GM12878 (cell line): ENCODE measurements at regions not wholly inside any gene's neighbourhood (a gene's known extent, or its start where the extent isn't known, plus 50 kb on each side); places are given as distances from the start of the nearest gene placed in this dataset.

ENCODE experiments used
- ATAC-seq: fragments of 200-7000 bp; cut with Tn5 transposase; 3 replicates; pipeline ENCODE4 v1.9.1; 2020; ENCODE audit warnings: mild to moderate bottlenecking, moderate library complexity
- BruUV-seq: library from RNA; stranded (reverse); fragments of 400-500 nt; replicated peaks from 2 replicates; lab custom pipeline; 2021; lab: Mats Ljungman, UMichigan
- CTCF ChIA-PET: fragments of 300-600 bp; sonication (Branson Sonifier 250); formaldehyde crosslinking; extraction: SDS; loops from one replicate; lab custom pipeline; 2021; ENCODE audit warnings: inconsistent platforms; lab: Yijun Ruan, JAX
- POLR2A ChIA-PET: fragments of 350-600 bp; formaldehyde crosslinking; extraction: SDS; loops from one replicate; lab custom pipeline; 2021; ENCODE audit warnings: inconsistent platforms; lab: Charles Lee
- RAD21 ChIA-PET: fragments of 300-600 bp; sonication (Branson Sonifier 250); formaldehyde crosslinking; loops from one replicate; lab custom pipeline; 2023; ENCODE audit warnings: antibody characterized with exemption; ENCODE audit not compliant: unreplicated experiment; lab: Charles Lee
- SMC1A ChIA-PET: fragments of 300-600 bp; sonication (Branson Sonifier 250); formaldehyde crosslinking; loops from one replicate; lab custom pipeline; 2023; ENCODE audit not compliant: unreplicated experiment, uncharacterized antibody; lab: Charles Lee
- DNase-seq: peaks from one replicate; pipeline ENCODE4 v3.0.0-alpha.2; 2011; ENCODE audit warnings: low read depth, low spot score
- FAIRE-seq: peaks from 3 replicates; lab custom pipeline; 2011; peaks lifted over from hg19 to GRCh38; lab: Jason Lieb, UNC
- H2AFZ ChIP-seq: 2 replicates; pipeline ENCODE4 v1.6.0; 2011; ENCODE audit warnings: low read depth, low read length, control low read depth; ENCODE audit not compliant: control insufficient read depth
- H3K27ac ChIP-seq: 2 replicates; pipeline ENCODE4 v1.5.1; 2011; ENCODE audit warnings: control low read depth; ENCODE audit not compliant: control insufficient read depth, insufficient read depth
- H3K27me3 ChIP-seq, 2 experiments: replicated peaks in 1 of 2; 2 replicates each; pipeline versions ENCODE4 v1.6.0 to v1.6.1; 2011; ENCODE audit warnings: low read length in 1 of 2; ENCODE audit not compliant: control insufficient read depth in 2 of 2, insufficient read depth in 2 of 2
- H3K36me3 ChIP-seq, 2 experiments: 2 replicates each; pipeline ENCODE4 v1.5.1; 2011; ENCODE audit warnings: low read length in 1 of 2; ENCODE audit not compliant: control insufficient read depth in 2 of 2, insufficient read depth in 2 of 2
- H3K4me1 ChIP-seq: 2 replicates; pipeline ENCODE4 v1.6.1; 2011; ENCODE audit warnings: mild to moderate bottlenecking, low read length, moderate library complexity, mixed read lengths; ENCODE audit not compliant: control insufficient read depth, insufficient read depth
- H3K4me2 ChIP-seq: 2 replicates; pipeline ENCODE4 v1.6.0; 2011; ENCODE audit warnings: control low read depth; ENCODE audit not compliant: control insufficient read depth, insufficient read depth
- H3K4me3 ChIP-seq: fragments of 200-600 bp; sonication (generic); 2 replicates; pipeline ENCODE4 v1.5.1; 2016
- H3K79me2 ChIP-seq: 2 replicates; pipeline ENCODE4 v1.6.0; 2011; ENCODE audit warnings: low read length; ENCODE audit not compliant: control insufficient read depth, insufficient read depth
- H3K9ac ChIP-seq: 2 replicates; pipeline ENCODE4 v1.8.0; 2011; ENCODE audit warnings: low read length, control low read depth, mixed read lengths; ENCODE audit not compliant: control insufficient read depth, insufficient read depth
- H3K9me3 ChIP-seq: replicated peaks from 3 replicates; pipeline ENCODE4 v1.5.1; 2011; ENCODE audit warnings: mild to moderate bottlenecking, low read length; ENCODE audit not compliant: control insufficient read depth, insufficient read depth
- H4K20me1 ChIP-seq: 2 replicates; pipeline ENCODE4 v1.6.0; 2011; ENCODE audit not compliant: control insufficient read depth, insufficient read depth
- DPF2 ChIP-seq: fragments of 450-650 bp; IDR thresholded peaks from 2 replicates; pipeline ENCODE4 v1.6.1; 2017; ENCODE audit warnings: mild to moderate bottlenecking
- KLF5 ChIP-seq: fragments of 450-650 bp; IDR thresholded peaks from 2 replicates; pipeline ENCODE4 v1.6.1; 2014; ENCODE audit warnings: mild to moderate bottlenecking; ENCODE audit not compliant: partially characterized antibody
- MEF2A ChIP-seq: IDR thresholded peaks from 2 replicates; pipeline ENCODE4 v1.6.1; 2011; ENCODE audit warnings: low read depth, mild to moderate bottlenecking, low read length, moderate library complexity; ENCODE audit not compliant: insufficient read depth
- PAX5 ChIP-seq: IDR thresholded peaks from 2 replicates; pipeline ENCODE4 v1.6.1; 2011; ENCODE audit warnings: low read depth, low read length, borderline replicate concordance
- RFX5 ChIP-seq: IDR thresholded peaks from 2 replicates; pipeline ENCODE4 v1.6.1; 2011; ENCODE audit warnings: low read depth, low read length, improper control_type of control experiment
- SRF ChIP-seq, 2 experiments: IDR thresholded peaks; 2 replicates each; pipeline ENCODE4 v1.6.1; 2011; ENCODE audit warnings: low read depth in 2 of 2, low read length in 2 of 2, mild to moderate bottlenecking in 1 of 2, moderate library complexity in 1 of 2
- WRNIP1 ChIP-seq: IDR thresholded peaks from 2 replicates; pipeline ENCODE4 v1.6.1; 2011; ENCODE audit warnings: low read depth, low read length, improper control_type of control experiment, borderline replicate concordance
- ZNF24 ChIP-seq: fragments of 450-650 bp; IDR thresholded peaks from 2 replicates; pipeline ENCODE4 v1.6.1; 2017; ENCODE audit warnings: antibody characterized with exemption, mild to moderate bottlenecking
- ZNF384 ChIP-seq: IDR thresholded peaks from 2 replicates; pipeline ENCODE4 v1.6.1; 2012; ENCODE audit warnings: low read depth, mild to moderate bottlenecking, low read length, improper control_type of control experiment, borderline replicate concordance
- WGBS: methylation state at CpG from one replicate; pipeline ENCODE4 v1.1.6; 2016; ENCODE audit warnings: low lambda C conversion rate; ENCODE audit not compliant: insufficient replicate concordance, insufficient coverage; ENCODE audit errors: missing lambda C conversion rate; 5-methylcytosine and 5-hydroxymethylcytosine counted together
- in situ Hi-C: fragments of 300-500 bp; cut with MboI; formaldehyde crosslinking; loops from 9 replicates; pipeline ENCODE4 v1.14.3; 2018; ENCODE audit warnings: mixed read lengths
- intact Hi-C: fragments of 100-400 bp; cut with micrococcal nuclease; formaldehyde crosslinking; loops from one replicate; pipeline ENCODE4 v1.14.2; 2022; ENCODE audit not compliant: unreplicated experiment
- TF ChIP-seq, protein P1 (sequence below): fragments of 450-650 bp; IDR thresholded peaks from 2 replicates; pipeline ENCODE4 v1.6.1; 2016; ENCODE audit warnings: mild to moderate bottlenecking
- TF ChIP-seq, protein P2 (sequence below): fragments of 450-650 bp; IDR thresholded peaks from 2 replicates; pipeline ENCODE4 v1.6.1; 2017; ENCODE audit warnings: mild to moderate bottlenecking, moderate library complexity

DNA sequence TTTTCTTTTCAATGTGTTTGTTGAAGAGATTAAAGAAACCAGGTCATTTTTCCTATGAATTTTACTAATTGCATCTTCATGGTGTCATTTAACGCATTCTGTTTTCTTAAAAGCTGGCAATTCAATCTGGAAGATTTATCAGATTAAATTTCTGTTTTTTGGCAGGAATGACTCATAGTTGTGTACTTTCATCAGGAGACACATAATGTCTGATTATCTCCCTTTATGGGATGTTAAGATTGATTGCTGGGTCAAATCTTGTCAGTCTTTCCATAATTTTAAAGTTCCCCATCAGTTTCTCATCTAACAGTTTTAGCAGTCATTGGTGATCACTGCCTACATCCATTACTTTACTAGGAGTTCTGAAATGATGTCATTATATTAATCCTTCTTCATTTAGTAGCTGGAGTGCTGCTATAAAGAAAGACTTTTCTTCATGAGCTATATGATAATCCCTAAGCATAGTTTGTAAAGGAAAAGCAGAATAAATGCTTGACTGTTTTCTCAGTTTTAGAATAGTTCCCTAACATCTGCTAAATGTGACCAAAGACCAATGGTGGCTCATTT, 72.8 kb upstream of the MAP10 start (continued):
- TF ChIP-seq, protein P1, sequence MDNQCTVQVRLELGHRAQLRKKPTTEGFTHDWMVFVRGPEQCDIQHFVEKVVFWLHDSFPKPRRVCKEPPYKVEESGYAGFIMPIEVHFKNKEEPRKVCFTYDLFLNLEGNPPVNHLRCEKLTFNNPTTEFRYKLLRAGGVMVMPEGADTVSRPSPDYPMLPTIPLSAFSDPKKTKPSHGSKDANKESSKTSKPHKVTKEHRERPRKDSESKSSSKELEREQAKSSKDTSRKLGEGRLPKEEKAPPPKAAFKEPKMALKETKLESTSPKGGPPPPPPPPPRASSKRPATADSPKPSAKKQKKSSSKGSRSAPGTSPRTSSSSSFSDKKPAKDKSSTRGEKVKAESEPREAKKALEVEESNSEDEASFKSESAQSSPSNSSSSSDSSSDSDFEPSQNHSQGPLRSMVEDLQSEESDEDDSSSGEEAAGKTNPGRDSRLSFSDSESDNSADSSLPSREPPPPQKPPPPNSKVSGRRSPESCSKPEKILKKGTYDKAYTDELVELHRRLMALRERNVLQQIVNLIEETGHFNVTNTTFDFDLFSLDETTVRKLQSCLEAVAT, result no peak

DNA sequence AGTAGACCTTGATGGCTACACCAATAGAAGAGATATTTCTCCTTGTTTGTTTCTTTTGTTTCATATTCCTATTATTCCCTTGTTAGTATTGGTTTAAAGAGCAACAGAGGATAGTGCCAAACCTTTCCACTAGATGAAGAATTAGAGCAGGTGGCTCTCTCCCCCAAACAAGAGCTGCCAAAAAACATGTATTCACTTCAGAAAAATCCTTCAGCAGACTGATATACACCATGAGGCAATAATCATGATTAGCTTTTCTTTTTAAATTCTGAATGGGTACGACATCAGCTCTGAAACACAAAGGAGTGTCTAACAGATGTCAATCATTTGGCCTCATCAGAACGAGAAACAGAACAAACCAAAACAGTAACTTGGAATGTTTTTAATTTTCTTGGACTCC, 67.3 kb upstream of the MAP10 start:
- in situ Hi-C loops, result no loop called here
- ChIA-PET RAD21 (no interaction called here), SMC1A (no interaction called here), POLR2A (no interaction called here), CTCF (no interaction called here)
- H4K20me1 ChIP-seq, result no peaks in the 10 kb centered on the region
- no peaks in the 10 kb centered on the region for H3K9me3 ChIP-seq
- 16% methylated on average over 2 of the region's 2 CpGs for WGBS
- no TSS peak for BruUV-seq
- no peaks in the 10 kb centered on the region for H3K36me3 ChIP-seq
- H3K9ac ChIP-seq, result no peak overlapping the region
- H3K4me2 ChIP-seq, result no peak overlapping the region
- FAIRE-seq, result no peak
- no peaks in the 10 kb centered on the region for H3K27me3 ChIP-seq
- H2AFZ ChIP-seq, result no peak overlapping the region
- H3K4me3 ChIP-seq, result no peak overlapping the region
- intact Hi-C loops, result no loop called here
- H3K79me2 ChIP-seq, result no peaks in the 10 kb centered on the region
- TF ChIP-seq WRNIP1, result no peak
- no peak for ATAC-seq
- H3K4me1 ChIP-seq, result no peaks in the 10 kb centered on the region
- no peak overlapping the region for H3K27ac ChIP-seq
- DNase-seq, result no peak

DNA sequence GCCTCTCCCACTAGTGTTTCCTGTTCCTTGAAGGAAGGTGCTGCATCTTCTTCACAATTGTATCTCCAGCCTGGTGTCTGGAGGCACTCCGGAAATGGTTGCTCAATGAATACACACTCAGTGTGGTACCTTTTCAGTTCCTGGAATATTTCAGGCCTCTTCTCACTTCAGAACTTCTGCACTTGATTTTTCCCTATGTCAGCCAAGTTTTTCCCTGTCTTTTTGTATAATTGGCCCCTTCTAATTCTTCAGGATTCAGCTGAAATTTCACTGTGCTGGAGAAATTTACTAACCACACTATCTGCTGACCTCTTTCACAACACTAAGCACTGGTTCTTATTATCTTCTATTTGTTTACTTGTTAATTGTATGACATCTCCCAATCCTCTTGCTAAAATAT, 61.2 kb upstream of the MAP10 start:
- no peak overlapping the region for H3K9ac ChIP-seq
- no peak for DNase-seq
- in situ Hi-C loops, result no loop called here
- TF ChIP-seq KLF5 (no peak), ZNF24 (no peak), SRF (IDR thresholded peaks at IDR 0.05; ENCODE audit: low read depth in 2 of 2, low read length in 2 of 2) (no peak), PAX5 (no peak), ZNF384 (no peak), MEF2A (no peak), RFX5 (no peak), DPF2 (no peak)
- TF ChIP-seq, protein P2, sequence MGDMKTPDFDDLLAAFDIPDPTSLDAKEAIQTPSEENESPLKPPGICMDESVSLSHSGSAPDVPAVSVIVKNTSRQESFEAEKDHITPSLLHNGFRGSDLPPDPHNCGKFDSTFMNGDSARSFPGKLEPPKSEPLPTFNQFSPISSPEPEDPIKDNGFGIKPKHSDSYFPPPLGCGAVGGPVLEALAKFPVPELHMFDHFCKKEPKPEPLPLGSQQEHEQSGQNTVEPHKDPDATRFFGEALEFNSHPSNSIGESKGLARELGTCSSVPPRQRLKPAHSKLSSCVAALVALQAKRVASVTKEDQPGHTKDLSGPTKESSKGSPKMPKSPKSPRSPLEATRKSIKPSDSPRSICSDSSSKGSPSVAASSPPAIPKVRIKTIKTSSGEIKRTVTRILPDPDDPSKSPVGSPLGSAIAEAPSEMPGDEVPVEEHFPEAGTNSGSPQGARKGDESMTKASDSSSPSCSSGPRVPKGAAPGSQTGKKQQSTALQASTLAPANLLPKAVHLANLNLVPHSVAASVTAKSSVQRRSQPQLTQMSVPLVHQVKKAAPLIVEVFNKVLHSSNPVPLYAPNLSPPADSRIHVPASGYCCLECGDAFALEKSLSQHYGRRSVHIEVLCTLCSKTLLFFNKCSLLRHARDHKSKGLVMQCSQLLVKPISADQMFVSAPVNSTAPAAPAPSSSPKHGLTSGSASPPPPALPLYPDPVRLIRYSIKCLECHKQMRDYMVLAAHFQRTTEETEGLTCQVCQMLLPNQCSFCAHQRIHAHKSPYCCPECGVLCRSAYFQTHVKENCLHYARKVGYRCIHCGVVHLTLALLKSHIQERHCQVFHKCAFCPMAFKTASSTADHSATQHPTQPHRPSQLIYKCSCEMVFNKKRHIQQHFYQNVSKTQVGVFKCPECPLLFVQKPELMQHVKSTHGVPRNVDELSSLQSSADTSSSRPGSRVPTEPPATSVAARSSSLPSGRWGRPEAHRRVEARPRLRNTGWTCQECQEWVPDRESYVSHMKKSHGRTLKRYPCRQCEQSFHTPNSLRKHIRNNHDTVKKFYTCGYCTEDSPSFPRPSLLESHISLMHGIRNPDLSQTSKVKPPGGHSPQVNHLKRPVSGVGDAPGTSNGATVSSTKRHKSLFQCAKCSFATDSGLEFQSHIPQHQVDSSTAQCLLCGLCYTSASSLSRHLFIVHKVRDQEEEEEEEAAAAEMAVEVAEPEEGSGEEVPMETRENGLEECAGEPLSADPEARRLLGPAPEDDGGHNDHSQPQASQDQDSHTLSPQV, result no peak

More for the DNA sequence above, 61.2 kb upstream of the MAP10 start:
- H3K36me3 ChIP-seq, result no peaks in the 10 kb centered on the region
- POLR2A ChIA-PET, result interaction anchor here (0.6 kb wide), 1 partner anchor 34 kb away, joined by 4 read pairs; no protein-coding TSS in a partner anchor
- H3K4me1 ChIP-seq, result no peaks in the 10 kb centered on the region
- WGBS, result 50% methylated on average over 1 of the region's 1 CpG
- intact Hi-C loops, result no loop called here
- no peak overlapping the region for H2AFZ ChIP-seq
- peaks cover 1% of the 10 kb centered on the region; the same call in 1 of the 3 replicates for H3K9me3 ChIP-seq
- no peak overlapping the region for H3K27ac ChIP-seq
- no peaks in the 10 kb centered on the region for H3K79me2 ChIP-seq
- RAD21 ChIA-PET, result no interaction called here
- ATAC-seq (no peak), FAIRE-seq (no peak)
- SMC1A ChIA-PET, result no interaction called here
- H3K4me3 ChIP-seq, result no peak overlapping the region
- H3K27me3 ChIP-seq, result no peaks in the 10 kb centered on the region
- H3K4me2 ChIP-seq, result no peak overlapping the region
- CTCF ChIA-PET, result no interaction called here
- no TSS peak for BruUV-seq
- H4K20me1 ChIP-seq, result no peaks in the 10 kb centered on the region
